ENCODE measurements at regions not wholly inside any gene's neighbourhood (a gene's known extent, or its start where the extent isn't known, plus 50 kb on each side); places are given as distances from the start of the nearest gene placed in this dataset.
A peak's percentile ranks its signal among the peaks of the same experiment; 100 is the strongest.

DNA sequence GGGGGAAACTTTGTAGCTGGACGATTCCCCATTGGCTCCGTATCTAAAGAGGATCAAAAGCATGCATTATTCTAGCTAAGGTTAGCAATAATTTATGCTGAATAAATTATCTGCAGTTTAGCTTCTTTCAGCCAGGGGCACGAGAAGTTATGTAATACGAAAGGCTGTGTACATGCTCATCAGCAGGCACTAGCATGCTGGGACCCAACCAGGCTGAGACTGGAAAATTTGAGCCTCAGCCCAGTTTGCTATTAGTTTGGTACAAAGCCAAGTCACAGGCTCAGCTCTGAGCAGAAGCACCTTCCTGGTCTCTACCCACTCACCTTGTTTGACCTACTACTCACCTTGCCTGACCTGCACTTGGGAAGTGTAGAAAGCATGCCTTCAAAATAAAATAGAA is 328.1 kb upstream of the ARID1B start:
- no peak overlapping the region for H2AFZ ChIP-seq (ENCODE audit: control insufficient read depth, low read length)
- no peak overlapping the region for H3K27ac ChIP-seq (ENCODE audit: control insufficient read depth, insufficient read depth, low read length)
- TF ChIP-seq EZH2 (IDR thresholded peaks at IDR 0.05; ENCODE audit: low read length) = no peak
- TF ChIP-seq, protein P1, sequence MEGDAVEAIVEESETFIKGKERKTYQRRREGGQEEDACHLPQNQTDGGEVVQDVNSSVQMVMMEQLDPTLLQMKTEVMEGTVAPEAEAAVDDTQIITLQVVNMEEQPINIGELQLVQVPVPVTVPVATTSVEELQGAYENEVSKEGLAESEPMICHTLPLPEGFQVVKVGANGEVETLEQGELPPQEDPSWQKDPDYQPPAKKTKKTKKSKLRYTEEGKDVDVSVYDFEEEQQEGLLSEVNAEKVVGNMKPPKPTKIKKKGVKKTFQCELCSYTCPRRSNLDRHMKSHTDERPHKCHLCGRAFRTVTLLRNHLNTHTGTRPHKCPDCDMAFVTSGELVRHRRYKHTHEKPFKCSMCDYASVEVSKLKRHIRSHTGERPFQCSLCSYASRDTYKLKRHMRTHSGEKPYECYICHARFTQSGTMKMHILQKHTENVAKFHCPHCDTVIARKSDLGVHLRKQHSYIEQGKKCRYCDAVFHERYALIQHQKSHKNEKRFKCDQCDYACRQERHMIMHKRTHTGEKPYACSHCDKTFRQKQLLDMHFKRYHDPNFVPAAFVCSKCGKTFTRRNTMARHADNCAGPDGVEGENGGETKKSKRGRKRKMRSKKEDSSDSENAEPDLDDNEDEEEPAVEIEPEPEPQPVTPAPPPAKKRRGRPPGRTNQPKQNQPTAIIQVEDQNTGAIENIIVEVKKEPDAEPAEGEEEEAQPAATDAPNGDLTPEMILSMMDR (optimal IDR thresholded peaks at IDR 0.05 in 1 of 3, IDR thresholded peaks at IDR 0.05 in 1 of 3, conservative IDR thresholded peaks at IDR 0.05 in 1 of 3; ENCODE audit: extremely low read depth in 1 of 3, insufficient read depth in 2 of 3, low read length in 3 of 3) = peak in 1 of 3 experiments; percentile 24
- H3K9ac ChIP-seq (ENCODE audit: control insufficient read depth, extremely low read depth, insufficient read depth, low read length) = no peak overlapping the region
- no peaks in the 10 kb centered on the region for H3K9me3 ChIP-seq (ENCODE audit: control insufficient read depth, low read depth, low read length)
- H3K79me2 ChIP-seq (ENCODE audit: control insufficient read depth, insufficient read depth, low read length) = no peaks in the 10 kb centered on the region
- H3K4me1 ChIP-seq (ENCODE audit: control insufficient read depth, extremely low read depth, insufficient read depth, low read length) = peaks cover 6% of the 10 kb centered on the region
- H3K9me1 ChIP-seq (ENCODE audit: control insufficient read depth, extremely low read depth, insufficient read depth, low read length) = no peaks in the 10 kb centered on the region
- H3K4me2 ChIP-seq (ENCODE audit: control insufficient read depth, extremely low read depth, insufficient read depth, low read depth, low read length) = no peak overlapping the region
- no peaks in the 10 kb centered on the region for H3K36me3 ChIP-seq (ENCODE audit: control insufficient read depth in 2 of 2, extremely low read depth in 1 of 2, insufficient read depth in 2 of 2, low read length in 2 of 2)
- FAIRE-seq (peak; percentile 73), DNase-seq (ENCODE audit: low read depth, low spot score) (no peak)
- no peak overlapping the region for H3K4me3 ChIP-seq (ENCODE audit: control insufficient read depth in 2 of 3, extremely low read depth in 1 of 3, insufficient read depth in 2 of 3, low read depth in 1 of 3, low read length in 3 of 3)
- no peaks in the 10 kb centered on the region for H4K20me1 ChIP-seq (ENCODE audit: control insufficient read depth, extremely low read depth, insufficient read depth, low read length)
- H3K27me3 ChIP-seq (ENCODE audit: control insufficient read depth, extremely low read depth, insufficient read depth, low read length) = no peaks in the 10 kb centered on the region
- dilution Hi-C loops (cut with MboI; ENCODE audit: extremely low pct_ligation_motif_present, low sequenced_read_pairs) = no loop called here

DNA sequence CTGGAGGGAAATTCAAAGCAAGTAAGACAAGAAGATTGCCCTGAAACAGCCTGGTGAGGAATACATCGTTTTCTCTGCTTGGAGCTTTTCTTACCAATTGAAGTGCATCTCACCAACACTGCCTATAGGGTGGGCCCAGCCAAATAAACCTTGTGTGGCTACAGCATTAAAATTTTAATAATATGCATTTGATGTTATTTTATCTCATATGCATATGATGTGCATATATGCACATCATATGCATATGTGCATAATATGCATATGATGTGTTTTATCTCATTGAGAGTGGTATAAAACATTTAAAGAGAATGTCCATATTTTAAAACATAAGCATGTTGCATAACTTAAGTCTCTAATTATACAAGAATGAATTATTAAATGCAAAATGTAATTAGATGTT is 328.6 kb upstream of the ARID1B start:
- DNase-seq (ENCODE audit: low read depth, low spot score) (no peak), FAIRE-seq (no peak)
- TF ChIP-seq EZH2 (IDR thresholded peaks at IDR 0.05; ENCODE audit: low read length) = no peak
- TF ChIP-seq, protein P1 (optimal IDR thresholded peaks at IDR 0.05 in 1 of 3, IDR thresholded peaks at IDR 0.05 in 1 of 3, conservative IDR thresholded peaks at IDR 0.05 in 1 of 3; ENCODE audit: extremely low read depth in 1 of 3, insufficient read depth in 2 of 3, low read length in 3 of 3) = no peak
- Histone ChIP-seq H3K4me2 (ENCODE audit: control insufficient read depth, extremely low read depth, insufficient read depth, low read depth, low read length) (no peak overlapping the region), H3K79me2 (ENCODE audit: control insufficient read depth, insufficient read depth, low read length) (no peaks in the 10 kb centered on the region), H3K27me3 (ENCODE audit: control insufficient read depth, extremely low read depth, insufficient read depth, low read length) (no peaks in the 10 kb centered on the region), H3K9me3 (ENCODE audit: control insufficient read depth, low read depth, low read length) (no peaks in the 10 kb centered on the region), H3K9me1 (ENCODE audit: control insufficient read depth, extremely low read depth, insufficient read depth, low read length) (no peaks in the 10 kb centered on the region), H4K20me1 (ENCODE audit: control insufficient read depth, extremely low read depth, insufficient read depth, low read length) (no peaks in the 10 kb centered on the region), H3K4me1 (ENCODE audit: control insufficient read depth, extremely low read depth, insufficient read depth, low read length) (peaks cover 6% of the 10 kb centered on the region), H3K9ac (ENCODE audit: control insufficient read depth, extremely low read depth, insufficient read depth, low read length) (no peak overlapping the region), H3K36me3 (ENCODE audit: control insufficient read depth in 2 of 2, extremely low read depth in 1 of 2, insufficient read depth in 2 of 2, low read length in 2 of 2) (no peaks in the 10 kb centered on the region), H2AFZ (ENCODE audit: control insufficient read depth, low read length) (no peak overlapping the region), H3K4me3 (ENCODE audit: control insufficient read depth in 2 of 3, extremely low read depth in 1 of 3, insufficient read depth in 2 of 3, low read depth in 1 of 3, low read length in 3 of 3) (no peak overlapping the region), H3K27ac (ENCODE audit: control insufficient read depth, insufficient read depth, low read length) (no peak overlapping the region)
- dilution Hi-C loops (cut with MboI; ENCODE audit: extremely low pct_ligation_motif_present, low sequenced_read_pairs) = no loop called here

All from keratinocyte (primary cell).